MM.1S (cell line): ENCODE measurements at regions not wholly inside any gene's neighbourhood (a gene's known extent, or its start where the extent isn't known, plus 50 kb on each side); places are given as distances from the start of the nearest gene placed in this dataset.
"Not testable (repeated sequence)": the region's sequence is repeated elsewhere in the genome, so short reads cannot be mapped to it uniquely, and the experiment has no call there.

Source experiments
- DNase-seq: peaks from one replicate; pipeline ENCODE4 v3.0.0-alpha.2; 2015
- H2AFZ ChIP-seq: fragments of 300-600 bp; sonication (generic); 2 replicates; pipeline ENCODE4 v1.6.0; 2016; ENCODE audit warnings: antibody characterized with exemption, low read length
- H3F3A ChIP-seq: fragments of 300-600 bp; sonication (generic); 2 replicates; pipeline ENCODE4 v1.6.1; 2016; ENCODE audit warnings: mild to moderate bottlenecking, antibody characterized with exemption, low read length, moderate library complexity, mixed read lengths; ENCODE audit not compliant: insufficient read depth
- H3K27ac ChIP-seq: fragments of 300-600 bp; sonication (generic); 2 replicates; pipeline ENCODE4 v1.5.1; 2016; ENCODE audit warnings: mild to moderate bottlenecking, low read length
- H3K27me3 ChIP-seq: fragments of 300-600 bp; sonication (generic); replicated peaks from 2 replicates; pipeline ENCODE4 v1.6.0; 2016; ENCODE audit warnings: low read length; ENCODE audit not compliant: insufficient read depth
- H3K36me3 ChIP-seq: fragments of 300-600 bp; sonication (generic); replicated peaks from 2 replicates; pipeline ENCODE4 v1.6.1; 2016; ENCODE audit warnings: mild to moderate bottlenecking, low read length, mixed read lengths; ENCODE audit not compliant: insufficient read depth
- H3K4me1 ChIP-seq: fragments of 300-600 bp; sonication (generic); 2 replicates; pipeline ENCODE4 v1.6.1; 2016; ENCODE audit warnings: low read length, mixed read lengths
- H3K4me2 ChIP-seq: fragments of 300-600 bp; sonication (generic); 2 replicates; pipeline ENCODE4 v1.6.0; 2016; ENCODE audit warnings: low read depth, low read length
- H3K4me3 ChIP-seq: fragments of 300-600 bp; sonication (generic); 2 replicates; pipeline ENCODE4 v1.5.1; 2016; ENCODE audit warnings: low read length, mixed read lengths
- H3K79me2 ChIP-seq: fragments of 300-600 bp; sonication (generic); 2 replicates; pipeline ENCODE4 v1.6.1; 2016; ENCODE audit warnings: mixed run types, low read length, mixed read lengths
- H3K9ac ChIP-seq: fragments of 300-600 bp; sonication (generic); 2 replicates; pipeline ENCODE4 v1.6.1; 2016; ENCODE audit warnings: low read length, mixed read lengths
- H3K9me2 ChIP-seq: fragments of 300-600 bp; sonication (generic); replicated peaks from 2 replicates; pipeline ENCODE4 v1.6.1; 2016; ENCODE audit warnings: mild to moderate bottlenecking, low read length, mixed read lengths; ENCODE audit not compliant: insufficient read depth
- H3K9me3 ChIP-seq: fragments of 300-600 bp; sonication (generic); replicated peaks from 2 replicates; pipeline ENCODE4 v1.6.1; 2016; ENCODE audit warnings: mild to moderate bottlenecking, low read length, mixed read lengths; ENCODE audit not compliant: insufficient read depth
- H4K20me1 ChIP-seq: fragments of 300-600 bp; sonication (generic); 2 replicates; pipeline ENCODE4 v1.6.1; 2016; ENCODE audit warnings: mild to moderate bottlenecking, low read length, moderate library complexity, mixed read lengths; ENCODE audit not compliant: insufficient read depth

DNA sequence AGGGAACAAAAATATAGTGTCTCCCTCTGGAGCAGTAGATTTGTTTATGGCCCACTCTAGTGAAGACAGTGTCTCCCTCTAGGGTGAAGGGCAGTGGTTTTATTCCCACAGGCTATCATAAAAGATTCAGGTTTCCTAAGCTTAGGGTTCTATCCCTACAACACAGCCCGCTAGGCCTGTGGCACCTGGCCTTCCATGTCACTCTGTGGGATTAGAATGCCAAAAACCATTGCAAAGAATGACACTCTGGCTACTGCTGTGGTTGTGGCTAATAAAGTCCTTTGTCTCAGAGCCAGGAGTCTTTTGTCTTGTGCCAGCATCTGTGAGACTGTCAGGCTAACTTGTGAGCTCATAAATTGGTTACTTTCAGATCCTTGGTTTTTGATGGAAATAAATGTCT lies 700.7 kb upstream of the DEFB115 start:
- not testable (repeated sequence) for H4K20me1 ChIP-seq, H3K27me3 ChIP-seq, H3K27ac ChIP-seq

DNA sequence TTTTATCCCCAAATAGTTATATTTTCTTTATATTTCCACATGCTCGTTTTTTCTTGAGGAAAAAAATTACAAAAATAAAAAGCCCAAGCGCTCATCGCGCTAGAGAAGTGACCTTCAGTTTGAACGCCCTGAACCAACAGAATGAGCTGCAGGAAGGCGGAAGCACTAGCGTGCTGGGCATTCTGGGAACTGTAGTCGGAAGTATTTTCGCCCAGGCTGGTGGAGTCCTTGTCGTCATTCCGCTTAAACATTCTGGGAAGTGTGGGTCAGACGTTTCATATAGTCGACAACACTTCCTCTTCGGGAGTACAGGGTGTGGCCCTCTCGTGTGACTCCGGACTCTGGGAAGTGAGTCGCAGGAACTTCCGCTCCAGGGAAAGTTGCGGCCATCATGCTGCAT lies 692.4 kb upstream of the DEFB115 start:
- H3K9me3 ChIP-seq, DNase-seq, H3K4me2 ChIP-seq, H3F3A ChIP-seq, H4K20me1 ChIP-seq, H2AFZ ChIP-seq, H3K27ac ChIP-seq, H3K9me2 ChIP-seq, H3K36me3 ChIP-seq, H3K4me3 ChIP-seq, H3K27me3 ChIP-seq, H3K4me1 ChIP-seq, H3K9ac ChIP-seq, H3K79me2 ChIP-seq: not testable (repeated sequence)

More for the DNA sequence above, 700.7 kb upstream of the DEFB115 start:
- not testable (repeated sequence) for DNase-seq, H3K4me3 ChIP-seq, H3F3A ChIP-seq, H3K4me1 ChIP-seq, H3K79me2 ChIP-seq, H3K9ac ChIP-seq, H3K9me3 ChIP-seq, H3K9me2 ChIP-seq, H3K4me2 ChIP-seq, H2AFZ ChIP-seq, H3K36me3 ChIP-seq

DNA sequence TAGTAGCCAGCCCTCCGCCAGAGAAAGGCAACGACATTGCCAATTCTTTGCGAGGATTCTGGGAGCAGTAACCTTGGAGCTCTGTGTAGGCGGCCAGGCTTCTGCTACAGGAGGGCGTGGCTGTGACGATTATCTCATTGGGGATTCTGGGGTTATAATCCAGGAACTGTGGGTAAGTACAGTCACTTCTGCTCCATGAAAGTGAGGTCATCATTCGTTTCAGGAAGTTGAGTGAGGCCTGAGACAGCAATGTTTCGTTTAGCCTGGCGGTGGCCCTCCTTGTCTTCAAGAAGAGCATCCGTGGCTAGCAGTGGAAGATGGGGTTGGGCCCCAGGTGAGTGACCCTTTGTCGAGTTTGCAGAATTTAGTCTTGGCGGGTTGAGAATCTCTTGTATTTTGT lies 687.6 kb upstream of the DEFB115 start:
- H3K4me2 ChIP-seq, H3K27ac ChIP-seq, H3K9ac ChIP-seq, DNase-seq, H3K9me3 ChIP-seq, H3K9me2 ChIP-seq, H3K79me2 ChIP-seq, H3F3A ChIP-seq, H3K4me3 ChIP-seq, H4K20me1 ChIP-seq, H3K4me1 ChIP-seq, H2AFZ ChIP-seq, H3K36me3 ChIP-seq, H3K27me3 ChIP-seq: not testable (repeated sequence)

DNA sequence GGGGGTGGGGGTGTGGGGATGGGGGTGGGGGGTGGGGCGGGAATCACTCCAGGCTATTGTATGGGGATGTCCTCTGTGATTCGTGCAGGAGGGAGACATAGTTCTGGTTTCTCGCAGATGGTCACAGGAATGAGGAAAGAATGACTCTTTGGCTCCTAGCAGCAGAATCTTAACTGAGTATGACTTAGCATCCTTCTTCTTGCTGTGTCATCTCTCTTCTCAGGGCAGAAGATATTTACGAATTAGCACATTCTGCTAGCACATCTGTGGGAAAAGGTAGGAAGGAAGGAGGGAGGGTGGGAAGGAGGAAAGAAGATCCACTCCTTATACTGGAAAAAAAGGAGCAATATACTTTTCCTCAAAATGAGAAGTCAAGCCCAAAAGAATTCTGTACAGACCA lies 686.8 kb upstream of the DEFB115 start:
- not testable (repeated sequence) for H3K9me3 ChIP-seq, H3K79me2 ChIP-seq, H3K27ac ChIP-seq, H3K4me2 ChIP-seq, H3F3A ChIP-seq, H4K20me1 ChIP-seq, H3K9me2 ChIP-seq, H3K9ac ChIP-seq, DNase-seq, H3K4me1 ChIP-seq, H3K4me3 ChIP-seq, H3K27me3 ChIP-seq, H3K36me3 ChIP-seq, H2AFZ ChIP-seq

DNA sequence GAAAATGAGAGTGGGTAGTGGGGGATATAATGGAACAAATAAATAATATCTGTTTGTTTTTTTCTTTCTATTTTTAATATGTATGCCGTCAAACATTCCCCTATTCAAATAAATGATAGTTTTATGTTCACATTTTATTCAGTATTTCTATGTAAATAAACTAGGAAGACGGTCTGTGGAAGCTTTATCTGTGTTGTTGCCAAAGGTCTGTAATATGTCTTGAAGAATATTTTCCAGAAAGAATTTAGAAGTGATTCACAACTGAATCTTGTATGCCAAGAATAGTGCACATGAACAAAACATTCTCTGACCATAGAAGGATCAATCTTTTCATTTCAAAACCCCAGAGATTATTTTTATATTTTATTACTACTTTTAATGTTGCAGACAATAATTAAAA lies 683.1 kb upstream of the DEFB115 start:
- H3F3A ChIP-seq, H3K9me2 ChIP-seq, H2AFZ ChIP-seq, H4K20me1 ChIP-seq, DNase-seq, H3K4me1 ChIP-seq, H3K4me2 ChIP-seq, H3K27me3 ChIP-seq, H3K9ac ChIP-seq, H3K27ac ChIP-seq, H3K4me3 ChIP-seq, H3K9me3 ChIP-seq, H3K79me2 ChIP-seq, H3K36me3 ChIP-seq: not testable (repeated sequence)

DNA sequence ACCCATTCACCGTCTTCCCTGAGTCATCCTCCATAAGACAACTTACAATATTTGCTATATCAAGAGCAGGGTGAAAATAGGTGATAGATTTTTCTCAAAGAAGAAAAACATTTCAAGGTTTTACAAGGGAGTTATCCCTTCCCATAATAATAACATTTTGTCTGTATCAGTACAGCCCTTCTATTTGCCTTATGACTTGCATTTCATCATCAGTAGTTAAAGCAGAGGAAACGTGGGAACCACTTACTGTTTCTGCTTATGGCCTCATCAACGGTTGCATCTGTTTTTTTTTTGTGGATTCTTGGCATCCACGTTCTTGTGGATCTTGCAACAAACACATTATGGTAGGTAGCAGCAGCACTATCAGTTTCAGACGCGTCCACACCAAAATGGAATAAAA lies 678.4 kb upstream of the DEFB115 start:
- H3K27me3 ChIP-seq, H3K4me1 ChIP-seq, DNase-seq, H3K79me2 ChIP-seq, H3K36me3 ChIP-seq, H3F3A ChIP-seq, H3K9ac ChIP-seq, H3K4me2 ChIP-seq, H3K9me3 ChIP-seq, H2AFZ ChIP-seq, H4K20me1 ChIP-seq, H3K27ac ChIP-seq, H3K4me3 ChIP-seq, H3K9me2 ChIP-seq: not testable (repeated sequence)

GRCh38 chr20:30579824-30580438 lies 677.5 kb upstream of the DEFB115 start:
- H3K79me2 ChIP-seq, H3K4me2 ChIP-seq, H3K27me3 ChIP-seq, H3F3A ChIP-seq, H3K36me3 ChIP-seq, H3K9me3 ChIP-seq, H3K4me1 ChIP-seq, H3K27ac ChIP-seq, H3K9ac ChIP-seq, DNase-seq, H4K20me1 ChIP-seq, H3K9me2 ChIP-seq, H2AFZ ChIP-seq, H3K4me3 ChIP-seq: not testable (repeated sequence)

- H3F3A ChIP-seq, H2AFZ ChIP-seq, H3K9me2 ChIP-seq, H4K20me1 ChIP-seq, H3K4me1 ChIP-seq, DNase-seq, H3K4me2 ChIP-seq, H3K36me3 ChIP-seq, H3K27me3 ChIP-seq, H3K79me2 ChIP-seq, H3K9ac ChIP-seq, H3K9me3 ChIP-seq, H3K4me3 ChIP-seq, H3K27ac ChIP-seq: not testable (repeated sequence)
Observed at GRCh38 chr20:30581839-30582238, 675.6 kb upstream of the DEFB115 start.
